Spleen (tissue), 11 donors: ENCODE measurements at regions not wholly inside any gene's neighbourhood (a gene's known extent, or its start where the extent isn't known, plus 50 kb on each side); places are given as distances from the start of the nearest gene placed in this dataset.

Experiments
- DNase-seq: peaks from one replicate; pipeline ENCODE4 v3.0.0-alpha.2; 2020
- H3K27ac ChIP-seq, 8 donors: fragments of 200-600 bp; sonication (generic) in 7 of 8; 1 replicate in 4 of 8; 2 replicates in 4 of 8; pipeline versions ENCODE4 v1.5.0 to v1.8.0; 2016 to 2021; ENCODE audit warnings: inconsistent platforms in 4 of 8, mild to moderate bottlenecking in 4 of 8, moderate library complexity in 1 of 8
- H3K27me3 ChIP-seq, 7 donors: fragments of 200-600 bp; sonication (generic) in 6 of 7; replicated peaks in 1 of 7; 1 replicate in 4 of 7; 2 replicates in 3 of 7; pipeline versions ENCODE4 v1.5.0 to v1.8.0; 2016 to 2021; ENCODE audit warnings: inconsistent platforms in 3 of 7, mild to moderate bottlenecking in 1 of 7
- H3K36me3 ChIP-seq, 6 donors: fragments of 200-600 bp; sonication (generic) in 5 of 6; 1 replicate in 4 of 6; 2 replicates in 2 of 6; pipeline versions ENCODE4 v1.5.0 to v1.8.0; 2016 to 2021; ENCODE audit warnings: inconsistent platforms in 2 of 6
- H3K4me1 ChIP-seq, 6 donors: fragments of 200-600 bp; sonication (generic) in 5 of 6; 1 replicate in 3 of 6; 2 replicates in 3 of 6; pipeline versions ENCODE4 v1.5.0 to v1.8.0; 2016 to 2021; ENCODE audit warnings: inconsistent platforms in 3 of 6
- H3K4me3 ChIP-seq, 8 donors: fragments of 200-600 bp; sonication (generic) in 7 of 8; 1 replicate in 4 of 8; 2 replicates in 4 of 8; pipeline versions ENCODE4 v1.5.0 to v1.8.0; 2016 to 2021; ENCODE audit warnings: inconsistent platforms in 4 of 8, mild to moderate bottlenecking in 4 of 8, moderate library complexity in 2 of 8
- H3K9me3 ChIP-seq, 8 donors: fragments of 200-600 bp; sonication (generic) in 7 of 8; 1 replicate in 4 of 8; 2 replicates in 4 of 8; pipeline versions ENCODE4 v1.5.0 to v1.8.0; 2016 to 2021; ENCODE audit warnings: inconsistent platforms in 4 of 8
- POLR2A ChIP-seq, 3 donors: fragments of 450-650 bp; IDR thresholded peaks; one replicate each; pipeline ENCODE4 v1.5.1; 2017; ENCODE audit warnings: antibody characterized with exemption in 3 of 3, mild to moderate bottlenecking in 1 of 3
- POLR2AphosphoS5 ChIP-seq, 3 donors: sonication (generic); formaldehyde crosslinking; IDR thresholded peaks; one replicate each; pipeline ENCODE4 v1.5.1; 2017; ENCODE audit warnings: antibody characterized with exemption in 3 of 3
- WGBS, 5 donors: extraction: QIAGEN DNeasy Blood & Tissue Kit in 3 of 5; methylation state at CpG; one replicate each; pipeline versions ENCODE4 v1.1.5 to v1.1.7; 2013 to 2018; 5-methylcytosine and 5-hydroxymethylcytosine counted together
- intact Hi-C: fragments of 100-400 bp; cut with DNase I; formaldehyde crosslinking; loops from one replicate; pipeline ENCODE4 v1.15.0; 2023; ENCODE audit warnings: low total_unique reads
- TF ChIP-seq, protein P1 (sequence below), 11 experiments: fragments of 200-600 bp in 7 of 11; fragments of 450-650 bp in 4 of 11; sonication (generic) in 4 of 11; IDR thresholded peaks in 8 of 11; conservative IDR thresholded peaks in 3 of 11; 1 replicate in 7 of 11; 2 replicates in 4 of 11; pipeline versions ENCODE4 v1.4.0 to v1.8.0; 2016 to 2021; ENCODE audit warnings: antibody characterized with exemption in 11 of 11, inconsistent platforms in 4 of 11, mild to moderate bottlenecking in 1 of 11
- donor health status: healthy with polysubstance abuse.
- donor health status: DM: no; HTN: no; CAD: no; lungs with moderate emphysema.
- donor health status: DM: no; HTN: no; CAD: no.
- donor health status: Bipolar disorder and iron deficiency.
- donor health status: healthy.
- donor health status: DM: no; HTN: no; CAD: no.
- donor health status: DM: yes; HTN: yes; CAD: no.

GRCh38 chr15:56816781-56817180, 83.5 kb upstream of the ZNF280D start:
- no peak for DNase-seq
- WGBS, 5 donors: 81 to 86% (median 85%) methylated on average over 4 of the region's 4 CpGs
- H3K27ac ChIP-seq: no peak overlapping the region

GRCh38 chr15:56815247-56815646, 81.9 kb upstream of the ZNF280D start:
- peaks cover 0 to 3% (median 0%) of the 10 kb centered on the region in 8 donors for H3K9me3 ChIP-seq
- H3K27me3 ChIP-seq: no peaks in the 10 kb centered on the region
- H3K4me1 ChIP-seq: no peaks in the 10 kb centered on the region
- no peak for DNase-seq
- TF ChIP-seq POLR2A (IDR thresholded peaks at IDR 0.05) (no peak), POLR2AphosphoS5 (IDR thresholded peaks at IDR 0.05) (no peak)
- TF ChIP-seq, protein P1, sequence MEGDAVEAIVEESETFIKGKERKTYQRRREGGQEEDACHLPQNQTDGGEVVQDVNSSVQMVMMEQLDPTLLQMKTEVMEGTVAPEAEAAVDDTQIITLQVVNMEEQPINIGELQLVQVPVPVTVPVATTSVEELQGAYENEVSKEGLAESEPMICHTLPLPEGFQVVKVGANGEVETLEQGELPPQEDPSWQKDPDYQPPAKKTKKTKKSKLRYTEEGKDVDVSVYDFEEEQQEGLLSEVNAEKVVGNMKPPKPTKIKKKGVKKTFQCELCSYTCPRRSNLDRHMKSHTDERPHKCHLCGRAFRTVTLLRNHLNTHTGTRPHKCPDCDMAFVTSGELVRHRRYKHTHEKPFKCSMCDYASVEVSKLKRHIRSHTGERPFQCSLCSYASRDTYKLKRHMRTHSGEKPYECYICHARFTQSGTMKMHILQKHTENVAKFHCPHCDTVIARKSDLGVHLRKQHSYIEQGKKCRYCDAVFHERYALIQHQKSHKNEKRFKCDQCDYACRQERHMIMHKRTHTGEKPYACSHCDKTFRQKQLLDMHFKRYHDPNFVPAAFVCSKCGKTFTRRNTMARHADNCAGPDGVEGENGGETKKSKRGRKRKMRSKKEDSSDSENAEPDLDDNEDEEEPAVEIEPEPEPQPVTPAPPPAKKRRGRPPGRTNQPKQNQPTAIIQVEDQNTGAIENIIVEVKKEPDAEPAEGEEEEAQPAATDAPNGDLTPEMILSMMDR (IDR thresholded peaks at IDR 0.05 in 8 of 11, conservative IDR thresholded peaks at IDR 0.05 in 3 of 11): no peak
- intact Hi-C loops: no loop called here
- H3K36me3 ChIP-seq: no peaks in the 10 kb centered on the region
- H3K4me3 ChIP-seq: no peak overlapping the region
- WGBS, 5 donors: 86 to 93% (median 90%) methylated on average over 12 of the region's 12 CpGs
- H3K27ac ChIP-seq: no peak overlapping the region

More at GRCh38 chr15:56816781-56817180, 83.5 kb upstream of the ZNF280D start:
- Histone ChIP-seq H3K9me3 (no peaks in the 10 kb centered on the region), H3K27me3 (no peaks in the 10 kb centered on the region), H3K36me3 (no peaks in the 10 kb centered on the region), H3K4me1 (peaks cover 0 to 5% (median under 1%) of the 10 kb centered on the region in 6 donors), H3K4me3 (no peak overlapping the region)
- intact Hi-C loops: no loop called here
- TF ChIP-seq POLR2AphosphoS5 (IDR thresholded peaks at IDR 0.05) (no peak), POLR2A (IDR thresholded peaks at IDR 0.05) (no peak)
- TF ChIP-seq, protein P1 (IDR thresholded peaks at IDR 0.05 in 8 of 11, conservative IDR thresholded peaks at IDR 0.05 in 3 of 11): no peak

DNA sequence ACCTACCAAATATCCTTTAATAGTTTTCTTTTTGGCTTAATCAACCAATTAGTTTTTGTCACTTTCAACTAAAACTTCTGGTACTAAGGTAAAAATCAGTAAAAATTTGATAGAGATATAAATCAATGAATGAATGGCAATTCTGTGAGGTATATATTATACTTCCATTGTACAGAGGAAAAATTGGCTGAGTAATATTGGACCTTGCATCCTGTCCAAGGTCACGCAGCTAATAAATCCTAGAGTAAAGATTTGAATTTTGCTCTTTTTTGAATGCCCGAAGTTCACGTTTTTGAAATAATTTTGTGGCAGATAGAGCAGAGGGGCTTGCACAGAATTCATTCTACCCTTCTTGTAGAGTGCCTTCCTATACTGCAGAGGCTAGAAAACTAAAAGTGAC, 81.1 kb upstream of the ZNF280D start:
- Histone ChIP-seq H3K27ac (no peak overlapping the region), H3K36me3 (no peaks in the 10 kb centered on the region), H3K4me3 (no peak overlapping the region), H3K27me3 (no peaks in the 10 kb centered on the region), H3K4me1 (no peaks in the 10 kb centered on the region), H3K9me3 (peaks cover 0 to 11% (median 2%) of the 10 kb centered on the region in 8 donors)
- 90 to 96% (median 95%) methylated on average over 3 of the region's 3 CpGs for WGBS, 5 donors
- TF ChIP-seq POLR2AphosphoS5 (IDR thresholded peaks at IDR 0.05) (no peak), POLR2A (IDR thresholded peaks at IDR 0.05) (no peak)
- TF ChIP-seq, protein P1 (IDR thresholded peaks at IDR 0.05 in 8 of 11, conservative IDR thresholded peaks at IDR 0.05 in 3 of 11): no peak
- DNase-seq: no peak
- intact Hi-C loops: no loop called here

DNA sequence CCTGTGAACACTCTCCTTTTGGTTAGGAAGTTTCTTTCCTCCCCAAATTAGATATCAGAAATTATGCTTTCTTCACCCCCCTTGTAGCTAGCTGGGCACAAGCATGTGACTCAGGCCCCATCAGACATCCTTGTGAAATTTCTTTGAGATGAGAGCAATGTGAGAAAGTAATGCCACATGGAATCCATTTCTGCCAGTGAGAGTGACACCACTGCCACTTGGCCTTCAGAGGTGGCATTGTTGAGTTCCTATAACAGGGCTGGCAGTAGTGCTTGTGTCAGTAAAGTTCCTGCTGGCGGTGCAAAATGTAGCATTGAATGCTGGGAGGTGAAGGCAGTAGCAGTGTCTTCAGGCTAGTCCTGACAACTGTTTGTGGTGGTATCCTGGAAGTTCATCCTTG, 80.7 kb upstream of the ZNF280D start:
- peaks cover 0 to 16% (median 5%) of the 10 kb centered on the region in 8 donors for H3K9me3 ChIP-seq
- DNase-seq: no peak
- H3K27ac ChIP-seq: no peak overlapping the region
- H3K27me3 ChIP-seq: no peaks in the 10 kb centered on the region
- no peak overlapping the region for H3K4me3 ChIP-seq
- no peaks in the 10 kb centered on the region for H3K4me1 ChIP-seq
- 0% methylated on average over 1 of the region's 1 CpG for WGBS, 5 donors
- no peaks in the 10 kb centered on the region for H3K36me3 ChIP-seq
- no peak for TF ChIP-seq POLR2AphosphoS5 (IDR thresholded peaks at IDR 0.05)
- TF ChIP-seq POLR2A (IDR thresholded peaks at IDR 0.05): no peak
- TF ChIP-seq, protein P1 (IDR thresholded peaks at IDR 0.05 in 8 of 11, conservative IDR thresholded peaks at IDR 0.05 in 3 of 11): no peak
- intact Hi-C loops: no loop called here
